ENCODE measurements at regions not wholly inside any gene's neighbourhood (a gene's known extent, or its start where the extent isn't known, plus 50 kb on each side); places are given as distances from the start of the nearest gene placed in this dataset.
"Not testable (repeated sequence)": the region's sequence is repeated elsewhere in the genome, so short reads cannot be mapped to it uniquely, and the experiment has no call there.

DNA sequence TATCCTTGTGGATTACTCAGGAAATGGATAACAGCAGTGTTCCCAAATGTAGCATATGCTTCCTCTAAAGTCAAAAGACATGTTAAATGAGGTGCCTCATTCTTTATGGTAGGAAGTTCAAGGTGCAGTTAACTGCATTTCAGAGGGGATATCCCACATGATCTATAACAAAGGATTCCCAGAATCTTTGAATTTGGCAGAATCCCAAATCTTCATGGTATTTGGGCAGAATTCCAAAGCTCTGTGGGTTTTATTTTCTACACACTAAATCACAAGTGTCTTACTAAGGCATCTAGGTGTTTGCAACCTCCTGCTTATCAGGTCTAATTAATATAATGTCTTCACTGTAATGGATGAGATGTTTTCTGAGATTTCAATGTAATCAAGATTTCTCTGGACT is 364.3 kb upstream of the MAN1A1 start:
- ATAC-seq = no peak

DNA sequence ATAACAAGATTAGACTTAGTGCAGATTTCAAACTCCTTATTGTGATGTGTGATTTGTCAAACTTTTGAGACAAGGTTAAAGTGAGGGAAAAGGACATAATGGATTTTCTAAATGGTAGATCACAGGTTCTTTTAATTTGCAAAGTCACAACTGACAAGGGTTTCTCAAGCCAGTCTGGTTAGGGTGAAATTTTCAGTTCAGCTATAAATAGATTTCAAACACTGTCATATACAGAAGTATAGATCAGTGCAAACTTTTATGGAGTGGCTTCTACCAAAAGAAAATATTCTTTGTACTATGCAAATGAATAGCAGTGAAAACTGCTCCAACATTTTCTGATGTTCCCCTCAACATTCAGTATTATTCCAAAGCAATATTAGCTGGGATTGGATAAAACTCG is 337.1 kb upstream of the MAN1A1 start:
- no peak for ATAC-seq

DNA sequence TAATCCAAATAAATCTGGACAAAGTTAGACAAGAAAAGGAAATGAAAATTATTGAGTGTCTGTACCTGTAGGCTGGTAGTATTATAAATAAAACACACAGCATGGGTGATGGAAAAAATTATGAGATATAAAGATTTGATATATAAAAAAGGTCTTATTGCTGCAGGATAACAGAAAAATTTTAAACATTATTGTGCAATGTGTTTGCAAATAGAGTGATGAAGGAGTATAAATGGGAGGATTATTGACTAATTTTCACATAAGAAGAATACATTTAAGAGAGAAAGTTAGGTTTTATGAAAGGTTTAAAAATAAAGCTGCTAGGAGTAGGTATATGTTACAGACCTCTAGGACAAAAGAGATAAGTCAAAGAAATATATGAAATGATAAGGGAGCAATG is 336.7 kb upstream of the MAN1A1 start:
- ATAC-seq = no peak

DNA sequence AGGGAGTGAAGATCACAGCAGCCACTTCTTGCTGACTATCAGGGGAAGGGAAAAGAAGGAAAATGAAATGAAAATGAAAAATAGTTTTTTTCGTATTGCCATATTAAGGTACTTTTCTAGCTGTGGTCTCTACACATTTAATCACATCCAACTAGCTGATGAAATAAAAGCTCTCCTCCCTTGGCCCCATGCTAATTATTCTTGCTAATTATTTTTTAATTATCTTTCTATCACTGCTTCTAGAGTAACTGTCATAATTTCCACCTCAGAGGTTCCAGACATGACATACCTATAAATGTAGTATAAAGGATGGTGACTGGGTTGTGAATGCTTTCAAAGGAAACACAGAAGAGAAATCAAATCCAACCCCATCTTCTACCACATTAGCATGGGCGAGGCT is 334.1 kb upstream of the MAN1A1 start:
- ATAC-seq = no peak

DNA sequence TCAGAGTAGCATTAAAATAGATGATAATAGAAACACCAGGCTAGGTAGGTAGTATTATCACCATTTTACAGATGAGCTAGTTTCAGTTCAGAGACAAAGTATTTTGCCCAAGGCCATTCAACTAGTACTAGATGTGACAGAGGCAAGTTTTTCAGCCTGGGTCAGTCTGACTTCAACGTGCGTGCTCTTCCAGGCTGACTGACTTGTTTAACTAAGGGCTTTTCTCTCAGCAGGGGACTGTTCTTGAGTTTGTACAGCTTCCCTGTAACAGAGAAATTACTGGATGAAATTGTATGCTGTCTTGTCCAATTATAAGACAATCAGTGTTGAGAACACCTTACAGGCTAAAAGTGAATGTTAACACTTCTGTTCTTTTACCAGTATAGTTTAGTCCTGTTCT is 333.5 kb upstream of the MAN1A1 start:
- no peak for ATAC-seq

DNA sequence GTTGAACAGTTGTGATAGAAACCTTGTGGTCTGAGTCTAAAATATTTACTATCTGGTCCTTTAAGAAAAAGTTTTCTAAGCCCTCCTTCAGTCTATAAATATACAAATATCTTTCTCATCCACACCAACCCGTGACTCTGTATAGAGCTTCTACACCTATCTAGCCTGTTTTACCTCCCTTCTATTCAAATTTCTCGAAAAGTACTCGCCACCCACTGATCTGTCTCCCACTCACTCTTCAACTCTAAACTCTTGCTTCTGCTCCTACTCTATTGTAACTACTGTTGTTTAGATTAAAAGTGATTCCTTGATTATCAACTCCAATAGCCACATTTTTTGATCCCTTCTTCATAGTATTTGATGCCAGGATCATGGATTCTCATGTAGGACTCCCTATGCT is 329.4 kb upstream of the MAN1A1 start:
- no peak for ATAC-seq

DNA sequence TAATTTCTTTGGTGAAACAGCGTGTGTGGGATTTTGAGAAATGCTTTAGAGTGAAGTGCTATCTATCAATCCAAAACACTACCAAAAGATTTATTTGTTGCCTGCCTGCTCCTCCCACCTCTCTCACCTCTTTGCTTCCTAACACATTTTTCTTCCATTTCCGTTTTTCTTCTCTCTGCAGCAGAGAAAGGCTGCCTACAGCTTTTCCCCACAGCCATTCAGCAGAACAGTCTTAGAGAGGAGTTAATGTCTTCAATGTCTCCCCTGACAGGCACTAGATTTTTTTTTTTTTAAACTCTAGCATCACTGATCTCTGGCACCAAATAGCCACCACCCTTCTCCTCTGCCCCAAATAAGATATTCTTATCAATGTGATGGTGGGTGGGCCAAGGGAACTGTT is 327.8 kb upstream of the MAN1A1 start:
- no peak for ATAC-seq

DNA sequence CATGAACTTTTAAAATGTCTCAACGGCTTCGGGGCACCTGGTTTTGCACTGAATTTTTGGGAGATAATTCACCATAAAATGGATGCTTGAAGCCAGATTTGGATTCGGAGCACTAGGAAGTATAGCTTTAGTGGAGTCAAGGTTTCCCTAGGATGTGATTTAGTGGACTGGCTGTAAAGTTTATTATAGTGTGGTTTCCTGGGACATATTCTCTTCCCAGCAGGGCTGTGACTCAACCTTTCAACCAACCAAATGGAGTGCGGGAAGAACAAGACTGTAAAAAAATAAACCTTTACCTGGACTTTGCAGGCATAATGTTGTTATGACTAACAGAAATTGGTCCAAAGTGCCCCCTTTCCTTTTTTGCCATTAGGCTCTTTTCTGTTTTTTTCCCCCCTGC is 327.4 kb upstream of the MAN1A1 start:
- no peak for ATAC-seq

DNA sequence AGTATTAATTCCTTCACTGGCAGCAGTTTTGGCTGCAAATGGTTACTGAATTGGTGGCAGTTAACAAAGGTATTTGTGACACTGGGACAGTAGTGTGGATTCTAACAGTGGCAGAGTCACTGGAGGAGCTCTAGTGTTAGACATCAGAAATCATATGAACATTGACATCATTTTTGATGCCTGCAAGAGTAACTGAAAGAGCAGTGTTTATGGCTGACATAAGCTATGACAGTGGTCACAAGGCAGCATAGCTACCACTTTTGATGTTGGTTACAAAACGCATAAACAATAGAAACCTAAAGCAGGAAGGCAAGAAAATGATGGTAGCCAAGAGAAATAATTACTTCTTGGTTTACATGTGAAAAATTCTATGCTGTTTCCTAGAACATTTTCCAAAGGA is 326.7 kb upstream of the MAN1A1 start:
- no peak for ATAC-seq

DNA sequence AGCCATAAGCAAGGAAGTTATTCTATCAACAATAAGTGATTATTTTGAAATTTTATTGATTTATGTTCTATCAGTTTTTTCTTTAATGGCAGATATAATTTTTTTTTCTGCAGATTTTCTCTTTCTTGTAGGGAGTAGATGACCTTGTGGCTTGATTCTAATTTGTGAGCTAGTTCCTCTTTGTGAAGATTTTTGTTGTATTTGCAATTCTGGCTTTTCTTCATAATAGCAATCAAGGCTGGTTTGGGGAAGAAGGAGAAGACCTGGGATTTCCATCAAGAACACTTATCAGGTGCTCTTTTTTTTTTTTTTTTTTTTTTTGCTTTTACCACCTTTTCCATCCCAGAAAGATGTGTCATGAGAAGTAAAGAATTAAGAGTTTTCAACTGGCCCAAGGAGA is 324.2 kb upstream of the MAN1A1 start:
- no peak for ATAC-seq

DNA sequence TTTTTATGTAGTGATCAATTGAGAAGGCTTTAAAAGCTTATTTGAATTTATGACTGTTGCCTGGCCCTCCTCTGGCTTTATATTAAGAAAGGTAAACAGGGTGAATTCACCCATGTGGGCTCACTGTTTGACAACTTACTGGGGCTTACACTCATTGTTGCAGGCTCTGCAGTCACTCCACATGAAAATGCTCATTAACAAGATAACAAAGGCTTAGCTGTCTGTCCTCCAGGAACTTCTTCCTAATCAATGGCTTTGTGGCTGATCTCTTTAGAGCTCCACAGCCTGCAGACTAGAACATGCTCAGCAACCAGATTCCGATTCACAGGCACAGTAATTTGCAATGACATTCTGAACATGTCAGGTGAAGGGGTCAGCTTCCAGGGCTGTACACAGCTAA is 323.2 kb upstream of the MAN1A1 start:
- ATAC-seq = no peak

DNA sequence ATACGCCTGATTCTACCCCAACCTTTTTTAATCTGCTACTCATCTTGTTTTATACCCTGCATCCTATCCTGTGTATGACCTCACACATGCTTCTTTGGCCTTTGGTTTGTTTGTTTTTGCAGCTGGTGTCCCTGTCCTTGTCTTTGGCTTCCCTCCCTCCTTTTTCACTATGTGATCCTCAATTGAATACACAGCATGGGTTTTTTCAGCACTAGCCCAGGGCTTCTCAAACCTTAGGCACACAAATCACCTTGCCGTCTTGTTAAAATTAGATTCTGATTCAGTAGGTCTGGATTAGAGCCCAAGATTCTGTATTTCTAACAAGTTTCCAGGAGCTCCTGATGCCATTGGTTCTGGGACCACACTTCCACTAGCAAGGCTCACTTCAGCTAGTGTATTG is 321.5 kb upstream of the MAN1A1 start:
- no peak for ATAC-seq

DNA sequence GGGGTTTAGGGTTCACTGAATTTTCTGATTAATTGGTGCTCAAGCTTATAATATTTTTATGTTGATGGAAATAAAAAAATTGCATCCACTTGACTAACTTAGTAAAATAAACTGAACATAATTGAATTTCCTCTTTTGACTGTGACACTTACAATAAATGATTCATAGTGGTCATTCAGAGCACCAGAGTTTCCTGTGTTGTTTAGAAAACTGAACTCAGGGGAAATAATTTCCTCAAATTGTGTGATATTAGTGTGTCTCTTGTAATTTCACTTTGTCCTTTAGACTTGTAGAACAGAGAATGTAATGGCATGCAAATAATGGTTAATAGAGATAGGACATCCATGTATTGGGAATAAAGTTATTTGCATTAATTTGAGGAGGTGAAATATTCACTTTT is 319.7 kb upstream of the MAN1A1 start:
- no peak for ATAC-seq

DNA sequence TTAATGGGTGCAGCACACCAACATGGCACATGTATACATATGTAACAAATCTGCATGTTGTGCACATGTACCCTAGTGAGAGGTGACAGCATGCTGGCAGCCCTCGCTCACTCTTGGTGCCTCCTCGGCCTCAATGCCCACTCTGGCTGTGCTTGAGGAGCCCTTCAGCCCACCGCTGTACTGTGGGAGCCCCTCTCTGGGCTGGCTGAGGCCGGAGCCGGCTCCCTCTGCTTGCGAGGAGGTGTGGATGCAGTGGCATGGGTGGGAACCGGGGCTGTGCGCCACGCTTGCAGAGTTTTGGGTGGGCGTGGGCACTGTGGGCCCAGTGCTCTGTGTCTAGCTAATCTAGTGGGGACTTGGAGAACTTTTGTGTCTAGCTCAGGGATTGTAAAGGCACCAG is 315.9 kb upstream of the MAN1A1 start:
- ATAC-seq = not testable (repeated sequence)

DNA sequence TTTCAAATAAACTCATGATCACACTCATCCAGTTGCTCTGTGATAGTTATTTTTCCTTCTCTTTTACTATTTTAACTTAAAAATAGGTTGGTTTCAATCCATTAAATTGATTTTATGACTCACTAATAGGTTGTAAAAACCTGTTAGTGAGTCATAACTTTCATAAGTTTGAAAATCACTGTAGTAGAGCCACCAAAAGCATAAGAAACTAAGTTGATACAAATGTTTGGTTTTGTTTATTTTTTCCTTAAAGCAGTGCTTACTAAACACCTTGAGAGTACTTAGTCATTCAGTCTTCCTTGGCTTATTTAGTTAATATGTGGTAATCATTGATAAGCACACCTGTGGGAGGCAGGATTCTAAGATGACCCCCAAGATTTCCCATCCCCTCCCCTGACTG is 312.1 kb upstream of the MAN1A1 start:
- no peak for ATAC-seq

DNA sequence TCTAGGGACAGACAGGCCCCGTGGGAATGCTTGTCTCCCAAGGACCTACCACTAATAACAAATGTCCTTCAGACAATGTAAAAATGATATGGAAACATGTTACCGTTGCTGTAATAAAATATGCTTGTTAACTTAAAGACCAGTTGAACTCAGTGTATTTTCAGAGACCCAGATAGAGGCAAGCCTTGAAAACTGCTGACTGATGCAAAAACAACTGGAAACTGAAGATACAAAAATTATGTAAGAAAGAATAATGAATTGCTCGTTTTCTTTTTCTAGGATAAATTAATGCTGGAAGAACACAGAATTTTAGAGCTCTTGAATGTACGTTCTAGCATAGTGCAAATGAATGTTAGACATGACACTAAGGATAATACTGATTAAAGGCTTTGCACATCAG is 311.5 kb upstream of the MAN1A1 start:
- no peak for ATAC-seq

DNA sequence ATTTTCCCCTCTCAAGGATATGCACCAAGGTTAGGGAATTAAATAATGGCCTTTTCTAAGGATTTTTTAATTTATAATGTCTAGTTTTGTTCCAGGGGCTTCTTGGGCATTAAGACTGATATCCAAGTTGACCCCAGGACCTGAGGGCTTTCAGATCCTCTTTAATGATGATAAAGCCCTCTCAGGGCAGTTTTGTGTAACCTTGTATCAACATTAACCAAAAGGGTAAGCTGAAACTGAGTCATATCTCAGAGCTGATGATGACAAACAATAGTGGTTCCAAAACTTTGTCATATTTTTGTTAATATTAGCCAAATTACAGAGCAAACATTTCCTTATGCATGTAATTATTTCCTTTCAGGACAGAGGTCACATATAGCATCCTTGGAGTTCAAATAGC is 309.4 kb upstream of the MAN1A1 start:
- no peak for ATAC-seq

DNA sequence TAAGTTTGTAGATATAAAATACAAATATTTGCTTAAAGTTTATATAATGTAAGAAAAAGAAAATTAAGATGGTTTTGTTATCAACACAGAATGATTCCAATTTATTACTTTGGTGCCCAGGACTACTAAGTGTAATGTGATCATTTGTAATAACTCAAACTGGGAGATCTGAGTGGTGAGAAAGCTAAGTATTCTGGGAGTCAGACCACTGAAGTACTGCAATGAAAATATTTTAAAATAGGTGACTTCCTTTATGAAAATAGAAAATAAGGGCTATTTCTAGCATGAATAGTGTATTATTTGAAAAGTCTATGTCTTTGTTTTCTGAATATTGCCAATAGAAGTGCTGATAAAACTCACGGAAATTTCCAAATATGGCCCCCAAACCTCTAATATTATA is 305.6 kb upstream of the MAN1A1 start:
- ATAC-seq = no peak

DNA sequence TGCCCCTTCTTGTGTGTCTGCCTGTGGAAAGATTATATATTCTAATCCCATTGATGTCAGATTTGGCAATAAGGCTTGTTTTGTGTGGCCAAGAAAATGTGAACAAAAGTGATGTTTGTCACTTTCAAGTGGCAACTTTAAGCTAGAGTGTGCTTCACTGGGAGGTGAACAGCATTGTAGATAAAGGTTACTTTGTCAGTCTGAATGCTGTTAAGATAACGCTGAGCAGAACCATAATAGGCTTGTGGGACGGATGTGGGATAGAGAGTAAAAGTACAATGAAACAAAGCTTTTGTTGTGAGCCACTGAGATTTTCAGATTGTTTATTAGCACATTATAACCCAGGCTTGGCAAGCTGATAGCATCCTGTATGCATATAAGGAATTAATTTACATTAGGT is 303.8 kb upstream of the MAN1A1 start:
- no peak for ATAC-seq

DNA sequence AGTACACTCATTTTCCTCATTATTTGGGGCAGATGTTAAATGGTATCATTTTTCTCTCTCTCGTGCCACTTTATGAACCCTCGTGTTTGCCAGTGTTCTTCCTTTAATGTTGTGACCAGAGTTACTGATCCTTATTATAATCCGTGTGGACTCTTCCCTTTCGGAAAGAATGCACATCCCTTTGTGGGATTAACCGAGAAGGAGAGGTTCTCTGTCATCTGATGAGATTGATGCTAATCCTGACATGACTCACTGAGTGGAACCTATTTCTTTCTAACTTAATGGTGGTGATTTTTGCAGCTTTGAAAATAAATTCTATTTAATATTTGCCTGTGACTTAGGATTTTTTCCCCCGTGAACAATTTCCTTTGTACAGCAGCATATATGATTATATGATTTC is 300.0 kb upstream of the MAN1A1 start:
- no peak for ATAC-seq

DNA sequence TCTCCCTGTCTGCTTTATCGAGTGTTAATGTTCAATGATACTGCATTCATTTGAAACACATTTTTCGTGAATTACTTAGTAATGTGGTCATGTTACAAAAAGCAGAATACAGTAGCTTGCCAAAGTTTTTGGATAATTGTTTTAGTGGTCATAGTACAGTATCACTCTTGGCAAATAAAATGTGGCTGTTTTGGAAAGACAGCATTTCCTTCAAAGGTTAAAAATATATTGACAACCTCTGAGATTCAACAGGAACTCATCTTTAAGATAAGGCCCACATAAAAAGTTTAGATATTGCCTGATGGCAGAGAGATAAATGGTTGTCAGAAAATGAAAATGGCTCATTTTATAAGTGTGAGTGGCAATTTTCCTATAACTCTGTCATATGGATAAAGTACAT is 297.7 kb upstream of the MAN1A1 start:
- no peak for ATAC-seq

DNA sequence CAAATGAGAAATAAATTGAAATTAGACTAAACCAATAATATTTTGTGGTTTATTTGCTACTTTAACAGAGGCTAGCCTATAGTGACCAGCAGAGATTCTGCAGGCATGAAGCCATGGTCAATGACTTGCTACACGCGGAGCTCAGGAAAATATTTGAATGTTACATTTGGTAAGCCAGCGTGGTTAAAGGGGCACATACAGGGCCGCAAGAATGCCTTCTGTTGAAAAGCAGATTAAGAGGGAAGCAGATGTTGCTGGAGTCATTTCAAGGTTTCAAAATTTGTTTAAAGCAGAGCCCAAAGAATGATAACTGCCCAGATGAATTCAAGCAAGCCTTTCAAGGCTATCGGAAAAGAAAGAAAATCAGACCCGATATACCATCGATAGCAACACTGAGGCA is 294.3 kb upstream of the MAN1A1 start:
- ATAC-seq = no peak

DNA sequence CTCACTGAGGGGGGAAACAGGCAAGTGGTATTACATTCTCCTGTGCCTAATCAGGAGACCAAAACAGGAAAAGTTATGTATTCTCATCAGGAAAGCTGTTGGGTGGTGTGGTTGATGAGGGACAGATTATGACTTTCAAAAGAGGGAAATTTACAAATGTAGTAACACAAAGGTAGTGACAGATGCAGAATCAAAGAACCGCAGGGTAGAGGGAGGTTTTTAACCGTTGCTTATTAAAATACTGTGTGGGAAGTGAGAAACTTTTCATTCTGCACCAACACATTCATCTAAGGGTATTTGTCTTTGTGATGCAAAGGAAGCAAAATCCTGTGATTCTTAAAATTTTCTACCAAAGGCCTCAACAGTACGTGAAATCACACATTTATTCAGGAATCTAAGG is 288.2 kb upstream of the MAN1A1 start:
- no peak for ATAC-seq

DNA sequence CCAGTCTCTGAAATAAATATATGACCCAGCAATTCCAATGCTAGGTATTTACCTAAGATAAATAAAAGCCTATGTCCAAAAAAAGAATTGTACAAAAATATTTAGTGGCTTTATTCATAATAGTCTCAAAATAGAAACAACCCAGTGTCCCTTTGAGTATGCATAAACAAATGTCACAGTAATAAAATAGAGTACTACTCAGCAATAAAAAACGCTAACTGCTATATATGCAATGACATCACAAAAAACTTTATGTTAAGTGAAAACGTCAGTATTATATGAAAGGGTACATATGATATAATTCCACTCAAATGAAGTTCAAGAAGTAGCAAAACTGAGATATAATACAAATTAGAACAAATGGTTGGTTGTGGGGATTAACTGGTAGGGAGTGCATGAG is 286.5 kb upstream of the MAN1A1 start:
- ATAC-seq = no peak

DNA sequence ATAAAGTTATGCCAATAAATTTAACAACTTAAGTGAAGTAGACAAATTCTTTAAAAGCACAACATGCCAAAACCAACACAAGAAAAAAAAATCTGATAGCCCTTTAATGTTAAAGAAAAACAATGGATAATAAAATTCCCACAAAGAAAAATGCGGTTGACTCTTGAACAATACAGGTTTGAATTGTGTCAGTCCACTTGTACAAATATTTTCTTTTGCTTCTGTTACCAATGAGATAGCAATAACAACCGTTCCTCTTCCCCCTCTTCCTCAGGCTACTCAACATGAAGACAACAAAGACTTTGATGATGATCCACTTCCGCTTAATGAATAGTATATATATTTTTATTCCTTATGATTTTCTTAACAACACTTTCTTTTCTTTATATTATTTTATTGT is 283.9 kb upstream of the MAN1A1 start:
- ATAC-seq = no peak

DNA sequence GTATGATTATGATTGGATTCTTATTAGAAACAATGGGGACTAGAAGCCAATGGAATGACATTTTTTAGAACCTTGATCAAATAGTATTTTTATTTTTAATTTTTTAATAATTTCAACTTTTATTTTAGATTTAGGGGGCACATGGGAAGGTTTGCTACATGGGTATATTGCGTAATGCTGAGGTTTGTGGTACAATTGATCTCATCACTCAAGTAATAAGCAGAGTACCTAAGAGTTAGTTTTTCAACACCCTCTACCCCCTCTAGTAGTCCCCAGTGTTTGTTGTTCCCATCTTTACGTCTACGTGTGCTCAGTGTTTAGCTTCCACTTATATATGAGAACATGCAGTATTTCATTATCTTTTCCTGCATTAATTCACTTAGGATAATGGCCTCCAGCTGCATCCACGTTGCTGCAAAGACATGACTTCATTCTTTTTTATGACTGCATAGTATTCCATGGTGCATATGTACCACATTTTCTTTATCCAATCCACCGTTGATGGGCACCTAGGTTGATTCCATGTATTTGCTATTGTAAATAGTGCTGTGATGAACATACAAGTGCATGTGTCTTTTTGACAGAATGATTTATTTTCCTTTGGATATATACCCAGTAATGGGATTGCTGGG is 281.1 kb upstream of the MAN1A1 start:
- no peak for ATAC-seq

Measured in activated CD4-positive, CD25-positive, alpha-beta regulatory T cell treated with anti-CD3 and anti-CD28 coated beads, Interleukin-2, amount 50 U/mL, for 24 hours (primary cell).